GM21723 (cell line): ENCODE measurements at regions not wholly inside any gene's neighbourhood (a gene's known extent, or its start where the extent isn't known, plus 50 kb on each side); places are given as distances from the start of the nearest gene placed in this dataset.
"Not testable (repeated sequence)": the region's sequence is repeated elsewhere in the genome, so short reads cannot be mapped to it uniquely, and the experiment has no call there.

Source experiments
- ATAC-seq: cut with Tn5 transposase; IDR thresholded peaks from one replicate; pipeline ENCODE4 v1.9.1; 2021; ENCODE audit warnings: mild to moderate bottlenecking, moderate library complexity; ENCODE audit not compliant: unreplicated experiment

GRCh38 chr2:67614454-67614853 lies 217.3 kb downstream of the ETAA1 start:
- ATAC-seq: no peak

- peak; percentile 92 for ATAC-seq
Observed at GRCh38 chr2:67616749-67617148, 219.6 kb downstream of the ETAA1 start.

GRCh38 chr2:67619204-67619603 lies 222.1 kb downstream of the ETAA1 start:
- no peak for ATAC-seq

GRCh38 chr2:67623741-67624140 lies 226.6 kb downstream of the ETAA1 start:
- not testable (repeated sequence) for ATAC-seq

- no peak for ATAC-seq
Observed at GRCh38 chr2:67625178-67625577, 228.0 kb downstream of the ETAA1 start.

GRCh38 chr2:67625690-67626475 lies 228.8 kb downstream of the ETAA1 start:
- no peak for ATAC-seq

GRCh38 chr2:67626656-67627055 lies 229.5 kb downstream of the ETAA1 start:
- no peak for ATAC-seq

GRCh38 chr2:67627456-67628207 lies 230.5 kb downstream of the ETAA1 start:
- ATAC-seq: no peak

GRCh38 chr2:67628892-67629291 lies 231.8 kb downstream of the ETAA1 start:
- no peak for ATAC-seq

- no peak for ATAC-seq
Observed at GRCh38 chr2:67631483-67631882, 234.3 kb downstream of the ETAA1 start.

GRCh38 chr2:67633212-67633856 lies 236.2 kb downstream of the ETAA1 start:
- ATAC-seq: no peak

- no peak for ATAC-seq
Observed at GRCh38 chr2:67638146-67638545, 241.0 kb downstream of the ETAA1 start.

- no peak for ATAC-seq
Observed at GRCh38 chr2:67641312-67642045, 244.3 kb downstream of the ETAA1 start.

- ATAC-seq: no peak
Observed at GRCh38 chr2:67642046-67642382, 244.9 kb downstream of the ETAA1 start.

- ATAC-seq: no peak
Observed at GRCh38 chr2:67642961-67643360, 245.8 kb downstream of the ETAA1 start.

GRCh38 chr2:67645280-67646138 lies 248.4 kb downstream of the ETAA1 start:
- no peak for ATAC-seq

- no peak for ATAC-seq
Observed at GRCh38 chr2:67646714-67647333, 249.7 kb downstream of the ETAA1 start.

GRCh38 chr2:67649331-67650261 lies 252.5 kb downstream of the ETAA1 start:
- ATAC-seq: no peak
